IPS-NIHi7 (cell line): ENCODE measurements at regions not wholly inside any gene's neighbourhood (a gene's known extent, or its start where the extent isn't known, plus 50 kb on each side); places are given as distances from the start of the nearest gene placed in this dataset.
A peak's percentile ranks its signal among the peaks of the same experiment; 100 is the strongest.

Experiments
- DNase-seq: peaks from one replicate; pipeline ENCODE4 v3.0.0; 2012; ENCODE audit warnings: mixed read lengths; ENCODE audit errors: extremely low spot score

DNA sequence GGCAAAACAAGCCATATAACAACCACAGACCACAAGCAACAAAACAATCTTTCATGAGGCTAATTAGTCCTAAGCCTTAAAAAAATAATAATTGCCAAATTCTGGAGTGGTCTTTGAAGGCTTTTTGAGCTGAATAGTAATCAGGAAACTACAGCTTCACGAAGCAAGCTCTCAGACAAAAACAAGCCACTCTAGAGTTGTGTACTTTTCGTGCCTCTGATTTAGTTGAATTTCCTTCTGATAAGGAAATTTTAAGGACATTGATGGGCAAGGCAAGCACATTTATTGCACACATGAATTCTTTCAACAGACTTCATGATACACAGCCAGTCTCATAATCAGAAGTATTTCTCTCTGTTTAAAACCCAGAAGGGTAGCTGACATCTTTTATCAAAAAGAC, 130.8 kb upstream of the IRX3 start:
- no peak for DNase-seq

DNA sequence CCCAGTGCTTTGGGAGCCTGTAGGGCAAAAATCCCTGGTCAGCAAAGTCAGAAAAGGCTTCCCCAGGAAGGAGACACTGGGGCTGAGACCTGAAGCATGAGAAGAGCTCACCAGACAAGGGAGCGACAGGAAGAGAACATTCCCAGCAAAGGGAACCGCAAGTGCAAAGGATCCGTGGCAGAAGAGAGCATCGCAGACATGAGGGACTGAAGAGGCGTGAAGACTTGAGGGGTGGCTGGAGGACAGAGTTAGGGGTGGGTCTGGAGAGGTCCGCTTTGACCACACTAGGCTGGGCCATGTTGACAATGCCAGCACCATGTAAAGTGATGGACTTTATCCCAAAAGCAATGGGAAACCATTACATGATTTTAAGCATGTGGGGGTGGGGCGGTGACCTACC, 128.1 kb upstream of the IRX3 start:
- no peak for DNase-seq

DNA sequence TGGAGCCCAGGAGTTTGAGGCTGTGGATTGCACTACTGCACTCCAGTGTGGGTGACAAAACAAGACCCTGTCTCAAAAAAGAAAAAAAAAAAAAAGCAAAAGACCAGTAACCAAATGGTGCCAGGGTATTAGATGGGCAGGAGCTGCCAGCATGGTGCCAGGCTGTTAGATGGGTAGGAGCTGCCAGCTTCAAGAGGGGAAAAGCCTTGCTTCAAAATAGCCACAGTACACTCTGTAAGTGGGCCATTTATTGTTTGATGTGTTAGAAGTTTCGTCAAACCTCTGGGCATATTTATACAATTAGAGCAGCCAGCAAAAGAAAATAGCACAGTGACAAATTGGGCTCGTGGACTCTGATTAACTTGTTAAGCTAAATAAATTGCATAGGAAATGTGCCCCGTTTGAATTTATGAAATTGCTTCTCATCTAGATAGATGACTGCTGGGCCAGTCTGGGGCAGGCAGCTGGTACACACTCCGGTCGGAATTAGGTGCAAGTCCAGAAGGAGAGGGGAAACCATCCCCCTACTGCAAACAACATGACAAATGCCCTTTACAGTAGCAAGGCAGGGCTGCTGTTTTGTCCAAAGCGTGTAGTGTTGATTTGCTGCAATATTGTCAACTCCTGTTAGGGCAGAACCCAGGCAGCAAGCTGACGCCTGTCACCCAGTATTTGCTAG, 126.3 kb upstream of the IRX3 start:
- no peak for DNase-seq

DNA sequence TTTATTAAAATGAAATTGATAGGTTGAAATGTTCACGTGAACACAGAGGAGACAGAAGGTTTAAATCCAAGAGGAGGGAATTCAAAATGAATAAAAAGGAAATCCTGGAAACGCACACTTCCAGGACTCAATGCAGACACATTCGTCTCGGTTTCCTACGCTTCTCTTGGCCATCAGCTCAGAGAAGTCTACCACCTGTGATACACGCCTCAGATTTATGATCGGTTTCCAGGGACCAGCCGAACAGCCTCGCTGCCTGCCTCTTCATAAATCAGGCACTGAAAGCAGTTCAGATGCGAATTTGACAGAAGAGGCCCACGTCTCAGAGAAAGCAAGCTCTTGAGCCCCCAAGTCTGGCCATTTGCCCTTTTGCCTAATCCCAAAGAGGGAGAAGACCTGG, 125.5 kb upstream of the IRX3 start:
- DNase-seq: no peak

DNA sequence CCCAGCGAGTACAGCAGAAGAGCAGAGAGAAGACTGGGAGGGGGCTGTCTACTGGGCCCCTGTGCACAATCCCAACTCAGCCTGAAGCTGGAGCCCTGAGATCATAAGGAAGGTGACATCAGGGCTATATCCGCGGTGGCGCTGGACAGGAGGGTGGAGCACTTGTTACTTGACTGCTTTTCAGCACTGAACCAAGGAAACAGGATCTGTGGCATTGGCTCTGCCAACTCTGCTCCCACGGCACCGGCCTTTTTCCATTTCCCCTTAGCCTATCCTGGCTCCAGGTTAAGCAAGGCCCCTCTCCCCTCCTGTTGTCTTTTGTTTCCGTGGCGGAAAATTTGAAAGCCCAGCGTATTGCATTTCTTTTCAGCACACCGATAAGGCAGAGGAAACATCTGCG, 125.0 kb upstream of the IRX3 start:
- peak; percentile 38 for DNase-seq

DNA sequence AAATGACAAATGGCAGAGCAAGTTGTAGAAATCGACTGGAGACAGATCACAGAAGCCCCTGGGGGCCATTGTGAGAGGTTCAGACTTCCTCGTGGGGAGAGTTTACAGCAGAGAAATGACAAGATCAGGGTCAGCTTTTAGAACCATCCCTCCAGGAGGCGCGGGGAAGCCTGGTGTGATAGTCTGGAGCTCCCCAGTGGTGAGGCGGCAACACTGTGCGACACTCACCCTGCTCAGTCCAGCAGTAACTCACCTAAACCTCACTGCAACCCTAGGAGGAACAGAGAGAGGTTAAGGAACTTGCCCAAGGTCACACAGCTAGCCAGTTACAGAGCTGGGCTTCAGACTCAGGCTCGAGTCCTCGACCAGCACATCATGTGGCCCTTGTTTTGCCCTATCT, 123.4 kb upstream of the IRX3 start:
- no peak for DNase-seq

DNA sequence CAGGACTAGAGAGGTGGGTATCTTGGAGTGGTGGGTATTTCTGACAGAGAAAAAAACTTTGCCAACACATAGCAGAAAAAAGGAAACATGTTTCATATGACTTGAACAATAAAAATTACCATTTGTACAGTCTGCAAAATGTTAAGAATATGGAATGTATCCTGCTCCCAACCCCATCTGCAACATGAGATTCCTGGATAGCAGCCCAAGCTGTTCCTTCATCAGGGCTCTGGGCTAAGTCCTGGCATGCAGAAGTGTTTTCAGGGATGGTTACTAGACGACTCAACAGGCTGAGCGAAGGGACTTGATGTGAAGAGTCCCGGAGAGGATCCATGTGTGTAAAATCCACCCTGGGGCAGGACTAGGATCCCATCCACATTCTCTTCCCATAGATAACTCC, 121.0 kb upstream of the IRX3 start:
- no peak for DNase-seq

DNA sequence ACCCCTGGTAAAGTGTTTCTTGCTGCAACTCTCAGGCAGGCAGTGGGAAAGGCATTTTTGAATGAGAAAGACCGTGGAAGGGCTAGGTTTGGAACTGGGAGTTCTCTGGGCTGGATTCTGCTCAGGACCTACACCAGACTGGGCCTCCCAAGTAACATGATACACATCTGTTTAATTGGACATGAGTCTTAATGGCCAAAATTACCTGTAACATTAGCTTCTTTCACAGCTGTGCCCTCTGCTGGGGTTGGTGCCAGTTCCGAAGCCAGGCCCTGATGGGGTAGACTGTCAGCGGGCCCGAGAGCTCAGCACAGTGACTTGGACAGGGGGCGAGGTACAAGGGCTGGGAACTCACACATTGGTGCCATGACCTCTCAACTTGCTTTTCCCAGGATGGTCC, 118.9 kb upstream of the IRX3 start:
- no peak for DNase-seq

DNA sequence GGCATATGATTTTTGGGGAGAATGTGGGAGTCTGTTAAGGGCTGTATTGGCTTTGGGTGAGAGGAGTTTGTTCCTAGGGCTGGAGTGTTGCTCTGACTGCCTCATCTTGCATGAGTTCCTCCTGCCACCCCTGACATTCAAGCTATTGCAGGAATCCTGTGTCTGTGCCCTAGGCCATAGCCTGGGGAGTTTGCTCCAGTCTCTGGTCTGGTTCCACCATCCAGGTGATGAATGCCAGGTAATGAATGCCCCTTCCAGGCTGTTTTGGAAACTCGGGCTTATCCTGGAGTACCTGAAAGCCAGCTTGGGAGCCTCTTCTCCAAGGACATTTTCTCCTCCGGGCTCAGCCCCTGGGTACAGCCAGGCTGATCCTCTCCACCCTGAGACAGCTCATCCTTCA, 117.0 kb upstream of the IRX3 start:
- no peak for DNase-seq

DNA sequence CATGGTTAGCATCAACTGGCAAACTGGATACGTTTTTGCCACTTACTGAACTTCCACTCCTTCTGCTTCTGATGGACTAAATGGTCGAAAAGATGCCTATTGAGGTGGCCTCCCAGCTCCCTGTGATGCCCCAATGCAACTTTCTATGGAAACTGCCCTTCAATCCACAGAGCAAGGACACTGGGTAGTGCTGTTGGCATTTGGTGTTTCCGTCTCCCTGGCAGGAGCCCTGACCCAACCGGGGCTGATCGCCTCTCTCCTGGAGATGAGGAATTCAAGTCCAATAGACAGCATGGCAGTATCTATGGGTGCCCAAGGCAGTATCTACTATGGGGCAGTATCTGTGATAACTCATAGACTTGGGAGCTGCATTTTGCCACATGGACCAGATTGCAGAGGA, 116.3 kb upstream of the IRX3 start:
- DNase-seq: no peak

DNA sequence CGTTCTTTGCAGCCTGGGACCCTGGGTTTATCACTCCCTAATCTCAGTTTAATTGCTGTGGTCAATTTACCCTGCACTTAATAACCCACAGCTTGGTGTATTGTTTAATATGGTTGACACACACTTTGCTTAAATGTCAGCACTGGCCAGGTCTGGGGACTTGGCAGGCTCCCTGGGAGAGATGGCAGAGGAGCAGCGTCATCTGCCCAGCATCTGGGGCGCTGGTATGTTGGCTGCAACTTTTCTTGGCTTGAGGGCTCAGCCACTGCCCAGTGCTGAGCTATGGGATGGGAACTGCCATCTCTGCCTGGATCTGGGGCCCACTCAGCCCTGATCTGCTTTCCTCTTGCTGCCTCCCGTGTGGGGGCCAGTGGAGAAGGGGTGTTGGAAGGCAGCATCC, 115.7 kb upstream of the IRX3 start:
- no peak for DNase-seq

DNA sequence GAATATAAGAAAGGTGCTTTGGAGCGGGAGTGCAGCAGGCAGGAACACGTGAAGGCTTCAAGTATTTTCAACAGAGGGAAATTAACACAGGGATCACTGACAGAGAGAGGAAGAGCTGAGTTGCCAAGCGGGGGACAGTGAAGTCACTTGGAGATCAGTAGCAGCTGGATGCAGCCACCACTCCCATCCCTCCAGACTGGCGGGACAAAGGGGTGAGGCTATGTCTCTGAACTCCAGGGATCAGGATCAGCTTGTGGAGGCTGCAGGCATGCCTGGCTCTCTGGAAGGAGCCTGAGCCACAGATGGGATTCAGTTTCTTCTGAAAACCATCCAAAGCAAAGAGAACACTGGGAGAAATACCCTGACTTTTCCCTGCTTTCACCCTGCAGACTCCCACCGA, 113.7 kb upstream of the IRX3 start:
- no peak for DNase-seq

DNA sequence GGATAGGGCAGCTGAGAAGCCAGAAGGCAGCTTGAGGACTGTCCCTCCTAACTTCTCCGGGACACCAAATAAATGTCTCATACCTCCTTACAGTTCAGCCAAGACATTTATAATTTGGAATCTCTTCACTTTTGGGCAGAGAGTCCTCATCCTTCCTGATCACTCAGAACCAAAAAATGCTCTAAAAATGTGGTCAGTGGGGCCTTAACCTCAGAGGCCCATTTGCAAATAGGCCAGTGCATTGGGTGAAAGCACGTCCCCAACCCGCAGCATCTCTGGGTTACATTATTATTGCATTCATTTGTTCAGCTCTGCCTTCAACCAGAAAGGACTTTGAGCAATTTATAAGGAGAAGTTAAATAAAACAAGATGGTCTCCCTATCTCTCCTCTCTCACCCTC, 112.4 kb upstream of the IRX3 start:
- DNase-seq: no peak

DNA sequence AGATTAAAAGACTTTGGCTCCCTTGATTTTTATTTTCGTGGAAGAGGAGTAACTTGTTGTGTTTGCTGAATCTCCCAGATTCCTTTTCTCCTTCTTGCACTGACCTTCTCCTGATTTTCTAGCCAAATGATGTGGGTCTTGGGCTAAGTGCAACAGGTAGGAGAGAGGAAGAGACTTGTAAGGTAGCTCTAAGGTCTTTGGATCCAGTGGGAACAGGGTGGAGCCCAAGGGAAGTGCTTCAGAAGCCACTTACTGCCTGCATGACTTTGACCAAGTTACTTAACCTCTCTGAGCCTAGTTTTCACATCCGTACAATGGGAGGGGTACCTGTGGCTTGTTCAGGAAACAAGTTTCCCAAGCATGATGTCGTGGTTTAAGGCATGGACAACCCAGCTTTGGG, 111.3 kb upstream of the IRX3 start:
- DNase-seq: no peak

DNA sequence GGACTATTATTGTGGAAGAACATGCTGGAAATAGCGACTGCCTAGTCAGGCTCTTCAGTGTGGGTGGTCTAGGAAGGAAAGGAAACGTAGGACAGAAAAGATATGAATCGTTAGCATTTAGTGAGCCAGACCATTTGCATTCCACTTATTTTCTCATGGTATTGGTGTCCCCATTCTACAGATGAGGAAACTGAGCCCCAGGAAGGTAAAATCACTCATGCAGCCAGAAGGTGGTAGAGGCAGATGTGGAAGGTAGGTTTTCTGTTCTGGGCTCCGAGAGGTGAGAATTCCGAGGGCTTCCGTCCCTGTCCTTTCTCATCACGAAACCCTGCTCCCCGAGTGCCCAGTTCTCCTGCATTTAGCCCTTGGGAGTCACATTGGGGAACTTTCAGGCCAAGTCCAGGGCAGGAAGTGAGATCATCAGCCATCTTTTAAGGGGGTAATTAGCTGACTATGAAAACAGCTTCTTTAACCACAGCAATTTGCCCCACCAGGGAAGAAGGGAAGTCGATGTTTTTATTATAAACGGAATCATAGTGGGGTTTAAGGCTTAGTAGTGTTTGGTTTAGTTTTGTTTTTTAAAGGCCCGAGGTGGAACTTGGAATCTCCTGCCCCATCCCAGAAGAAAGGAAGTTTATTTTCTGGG, 110.7 kb upstream of the IRX3 start:
- no peak for DNase-seq

DNA sequence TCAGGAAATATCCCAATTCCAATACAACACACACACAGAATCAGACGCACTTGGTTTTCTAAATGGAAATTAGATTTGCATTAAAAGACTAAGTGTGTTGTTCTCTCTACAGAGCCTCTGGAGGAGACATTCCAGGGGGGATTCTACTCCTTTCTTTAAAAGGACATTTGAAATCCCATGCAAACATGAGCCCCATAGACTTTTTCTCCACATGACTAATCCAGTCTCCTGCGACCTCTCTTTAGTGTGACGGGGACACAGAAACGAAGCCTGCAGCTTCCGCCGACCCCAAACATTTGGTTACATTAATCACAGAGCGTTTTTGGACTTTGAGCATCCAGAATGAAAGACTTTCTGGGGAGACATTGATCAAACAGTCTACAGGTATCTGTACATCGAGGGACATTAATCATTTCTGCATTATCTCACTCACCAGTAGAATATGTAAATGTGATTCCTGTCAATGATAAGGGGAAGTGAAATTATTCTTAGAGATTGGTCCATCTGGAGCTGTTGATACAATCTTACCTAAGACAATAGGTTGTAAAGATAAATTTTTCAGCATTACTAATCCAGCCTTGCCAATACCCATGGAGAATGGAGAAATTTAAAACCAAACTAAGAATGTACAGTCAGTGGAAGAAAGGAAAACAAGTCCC, 103.4 kb upstream of the IRX3 start:
- DNase-seq: no peak

DNA sequence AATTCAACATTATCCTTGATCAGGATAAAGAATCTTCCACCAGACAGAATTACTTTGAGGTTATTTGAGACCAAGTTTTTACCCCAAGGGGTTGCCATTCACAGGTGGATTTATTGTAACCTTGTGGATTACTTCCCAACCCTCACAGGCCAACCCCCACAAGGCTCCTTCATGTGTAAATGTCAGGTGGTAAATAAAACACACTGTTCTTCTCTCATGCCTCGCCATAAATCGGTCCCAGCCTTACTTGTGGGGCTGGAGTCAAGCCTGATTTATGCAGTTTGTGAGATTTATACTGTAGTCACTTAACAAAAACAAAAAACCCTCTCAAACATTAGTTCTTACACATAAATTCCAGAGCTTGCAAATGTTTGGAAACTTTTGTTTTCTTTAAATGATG, 98.6 kb upstream of the IRX3 start:
- no peak for DNase-seq

DNA sequence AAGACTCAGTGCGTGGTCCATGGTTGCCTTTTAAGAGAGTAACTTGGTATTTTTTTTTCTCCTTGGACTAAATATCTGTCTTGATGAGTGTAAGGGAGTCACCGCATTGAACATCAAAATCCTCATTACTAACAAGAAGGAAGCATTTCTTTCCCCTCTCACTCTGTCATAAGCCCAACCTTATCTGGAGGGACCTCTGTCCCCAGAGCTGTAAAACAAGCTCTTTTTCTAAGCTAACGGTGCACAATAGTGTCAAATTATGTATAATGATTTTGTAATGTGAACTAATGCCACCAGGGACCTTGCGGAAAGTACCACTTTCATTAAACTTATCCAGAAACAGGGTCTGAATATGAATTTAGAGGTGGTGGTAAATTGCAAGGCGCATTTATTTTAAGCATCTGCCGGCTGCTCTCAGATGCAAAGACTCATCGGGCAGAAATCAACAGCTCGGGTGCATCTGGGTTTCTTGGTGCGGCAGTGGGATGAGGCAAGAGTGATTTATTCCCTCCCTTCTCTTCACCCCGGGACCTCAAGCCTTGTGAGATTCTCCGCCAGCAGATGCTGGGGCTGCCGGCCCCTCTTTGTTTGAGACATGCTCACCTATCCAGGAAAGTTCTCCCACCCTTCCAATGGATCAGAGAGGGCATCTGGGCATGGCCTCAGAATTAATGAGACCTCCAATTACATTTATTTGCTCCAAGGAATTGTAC, 95.2 kb upstream of the IRX3 start:
- no peak for DNase-seq

DNA sequence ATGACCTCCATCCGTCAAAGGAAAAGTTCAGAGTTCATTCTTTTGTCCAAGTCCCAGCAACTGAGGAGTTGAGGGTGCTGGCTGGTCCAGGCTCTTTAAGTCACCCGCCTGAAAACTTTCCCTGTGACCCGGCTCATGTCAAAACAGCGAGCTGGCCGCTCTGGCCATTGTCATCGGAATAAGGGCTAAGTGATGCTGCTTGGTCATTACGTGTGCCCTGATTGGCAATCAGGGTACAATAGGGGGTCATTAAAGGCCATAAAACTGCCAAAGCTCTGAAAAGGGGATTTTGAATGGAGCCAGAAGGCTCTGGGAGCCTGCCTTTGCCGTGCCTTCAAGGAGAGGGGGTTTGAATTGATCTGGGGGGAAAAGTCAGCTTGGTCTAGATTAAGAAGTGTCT, 88.5 kb upstream of the IRX3 start:
- DNase-seq: no peak

DNA sequence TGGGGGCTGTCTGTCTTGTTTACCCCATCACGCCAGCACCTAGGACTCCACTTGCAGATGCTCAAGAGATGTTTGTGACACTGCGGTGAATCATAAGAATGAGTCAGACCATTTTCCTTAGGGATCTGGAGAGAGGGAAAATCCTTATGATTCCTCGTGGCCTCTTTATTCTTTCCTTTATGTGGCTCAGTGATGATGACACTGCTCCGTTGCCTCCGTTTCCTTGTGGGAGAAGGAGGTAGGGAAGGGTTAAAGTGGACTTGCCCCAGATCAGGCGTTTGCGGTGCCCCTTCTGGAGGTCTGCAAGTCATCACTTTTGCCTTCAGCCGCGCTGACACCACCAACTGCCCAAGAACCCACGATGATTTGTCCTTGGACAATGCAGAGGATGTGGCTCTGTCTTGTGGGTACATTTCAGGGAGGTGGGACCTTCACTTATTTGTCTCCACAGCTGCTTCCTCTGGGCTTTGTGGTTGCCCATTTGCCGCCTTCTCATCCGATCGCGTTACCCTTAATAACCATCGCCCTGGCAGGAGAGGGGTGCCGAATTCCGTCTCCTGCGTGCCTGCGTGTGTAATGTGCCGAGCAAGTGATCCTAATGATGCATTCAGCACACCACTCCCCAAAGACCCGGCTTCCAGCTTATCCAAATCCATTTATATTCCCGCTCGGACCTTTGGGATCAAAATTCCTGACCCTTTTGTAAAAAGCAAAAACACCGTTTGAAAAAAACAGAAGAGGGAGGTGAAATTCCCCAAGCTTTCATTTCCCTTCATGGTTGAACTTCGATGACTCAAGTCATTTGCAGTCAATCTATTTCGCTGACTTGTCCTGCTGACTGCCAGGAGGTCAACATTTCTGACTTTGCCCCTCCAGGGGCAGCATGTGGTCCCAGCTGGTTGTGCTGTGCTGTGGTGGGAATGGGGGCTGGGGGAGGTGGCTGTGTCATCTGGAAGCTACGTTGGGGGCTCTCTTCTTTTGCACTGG, 87.2 kb upstream of the IRX3 start:
- DNase-seq: no peak

DNA sequence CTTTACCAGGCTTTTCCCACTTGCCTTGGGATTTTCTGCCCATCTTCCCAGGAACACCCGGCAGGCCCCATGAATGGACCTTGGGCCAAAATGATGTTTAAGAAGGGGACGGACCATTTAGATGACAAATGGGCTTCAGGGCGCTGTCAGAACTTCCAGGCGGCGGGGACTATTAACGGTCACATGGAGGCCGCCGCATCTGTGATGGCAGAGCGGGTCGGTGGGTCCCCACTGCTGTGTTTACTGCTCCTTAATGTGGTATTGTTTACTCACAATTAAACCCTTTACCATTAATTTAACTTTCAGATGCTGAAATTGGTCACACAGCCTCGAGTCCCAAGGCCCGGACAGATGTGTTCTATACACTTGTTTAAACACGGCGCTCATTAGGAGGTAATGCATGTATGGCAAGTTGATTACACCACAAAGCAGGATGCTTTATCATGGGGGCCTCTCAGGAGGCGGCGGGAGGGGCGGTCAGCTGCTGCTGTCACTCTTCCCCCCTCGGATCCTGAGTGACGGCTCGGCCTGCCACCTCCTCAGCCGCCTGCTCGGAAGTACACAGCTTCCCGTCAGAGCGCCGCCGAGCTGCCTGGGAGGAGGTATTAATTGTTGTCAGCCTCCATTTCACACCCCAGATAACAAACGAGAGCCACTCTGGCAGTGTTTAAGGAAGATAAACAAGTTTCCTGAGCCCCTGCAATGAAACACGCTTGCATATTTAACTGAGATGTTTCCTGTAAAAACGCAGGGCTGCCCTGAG, 83.9 kb upstream of the IRX3 start:
- DNase-seq: peak; percentile 53
